ENCODE measurements at regions not wholly inside any gene's neighbourhood (a gene's known extent, or its start where the extent isn't known, plus 50 kb on each side); places are given as distances from the start of the nearest gene placed in this dataset.

DNA sequence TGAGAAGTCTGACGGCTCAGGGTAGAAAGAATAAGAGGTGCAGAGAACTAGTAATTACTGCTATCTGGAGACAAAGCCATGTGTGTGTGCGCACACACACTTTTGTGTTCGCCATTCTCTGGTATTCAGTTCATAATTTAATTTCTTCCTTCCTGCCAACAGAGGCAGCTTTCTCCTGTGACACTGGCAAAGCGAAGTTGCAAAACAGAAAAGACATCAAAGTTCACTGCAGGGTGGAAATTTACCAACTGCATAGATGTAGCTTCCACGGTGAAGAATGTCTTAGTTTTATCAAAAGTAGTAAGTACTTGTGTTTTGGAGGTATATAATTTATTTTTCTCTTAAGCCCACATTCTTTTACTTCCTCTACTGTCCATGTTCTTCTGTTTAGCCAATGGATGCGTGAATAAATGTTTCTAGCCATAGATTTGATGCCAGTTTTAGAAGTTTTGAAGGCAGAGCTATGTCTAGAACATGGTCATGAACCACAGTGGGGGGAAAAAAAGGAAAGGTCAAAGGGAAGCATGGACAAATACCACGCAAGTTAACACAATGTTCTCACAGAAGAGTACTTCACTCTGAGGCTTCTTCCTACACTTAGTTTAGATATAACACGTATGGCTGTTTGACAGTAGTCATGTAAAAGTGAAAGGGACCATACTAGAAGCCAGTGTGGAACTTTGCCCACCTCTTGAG lies 536.5 kb upstream of the GRIA1 start:
- H3K4me3 ChIP-seq: no peak overlapping the region
- no peak overlapping the region for H3K27ac ChIP-seq
- H3K9me3 ChIP-seq: no peaks in the 10 kb centered on the region
- H3K36me3 ChIP-seq: no peaks in the 10 kb centered on the region
- H3K27me3 ChIP-seq: no peaks in the 10 kb centered on the region
- no peaks in the 10 kb centered on the region for H3K4me1 ChIP-seq
- no peak for TF ChIP-seq POLR2A (IDR thresholded peaks at IDR 0.05)
- TF ChIP-seq, protein P1, sequence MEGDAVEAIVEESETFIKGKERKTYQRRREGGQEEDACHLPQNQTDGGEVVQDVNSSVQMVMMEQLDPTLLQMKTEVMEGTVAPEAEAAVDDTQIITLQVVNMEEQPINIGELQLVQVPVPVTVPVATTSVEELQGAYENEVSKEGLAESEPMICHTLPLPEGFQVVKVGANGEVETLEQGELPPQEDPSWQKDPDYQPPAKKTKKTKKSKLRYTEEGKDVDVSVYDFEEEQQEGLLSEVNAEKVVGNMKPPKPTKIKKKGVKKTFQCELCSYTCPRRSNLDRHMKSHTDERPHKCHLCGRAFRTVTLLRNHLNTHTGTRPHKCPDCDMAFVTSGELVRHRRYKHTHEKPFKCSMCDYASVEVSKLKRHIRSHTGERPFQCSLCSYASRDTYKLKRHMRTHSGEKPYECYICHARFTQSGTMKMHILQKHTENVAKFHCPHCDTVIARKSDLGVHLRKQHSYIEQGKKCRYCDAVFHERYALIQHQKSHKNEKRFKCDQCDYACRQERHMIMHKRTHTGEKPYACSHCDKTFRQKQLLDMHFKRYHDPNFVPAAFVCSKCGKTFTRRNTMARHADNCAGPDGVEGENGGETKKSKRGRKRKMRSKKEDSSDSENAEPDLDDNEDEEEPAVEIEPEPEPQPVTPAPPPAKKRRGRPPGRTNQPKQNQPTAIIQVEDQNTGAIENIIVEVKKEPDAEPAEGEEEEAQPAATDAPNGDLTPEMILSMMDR (IDR thresholded peaks at IDR 0.05): no peak
- no peak for DNase-seq

- no peak for TF ChIP-seq POLR2A (IDR thresholded peaks at IDR 0.05)
- TF ChIP-seq, protein P1 (IDR thresholded peaks at IDR 0.05): no peak
- H3K27ac ChIP-seq: no peak overlapping the region
- no peaks in the 10 kb centered on the region for H3K36me3 ChIP-seq
- DNase-seq: no peak
- no peak overlapping the region for H3K4me3 ChIP-seq
- H3K9me3 ChIP-seq: no peaks in the 10 kb centered on the region
- no peaks in the 10 kb centered on the region for H3K27me3 ChIP-seq
- H3K4me1 ChIP-seq: no peaks in the 10 kb centered on the region
Observed at GRCh38 chr5:152956943-152957613, 533.4 kb upstream of the GRIA1 start.

GRCh38 chr5:152978141-152978835 lies 512.2 kb upstream of the GRIA1 start:
- Histone ChIP-seq H3K27me3 (no peaks in the 10 kb centered on the region), H3K4me3 (no peak overlapping the region), H3K4me1 (no peaks in the 10 kb centered on the region), H3K36me3 (no peaks in the 10 kb centered on the region), H3K27ac (no peak overlapping the region), H3K9me3 (no peaks in the 10 kb centered on the region)
- no peak for DNase-seq
- no peak for TF ChIP-seq POLR2A (IDR thresholded peaks at IDR 0.05)
- TF ChIP-seq, protein P1 (IDR thresholded peaks at IDR 0.05): no peak

- Histone ChIP-seq H3K27me3 (no peaks in the 10 kb centered on the region), H3K36me3 (no peaks in the 10 kb centered on the region), H3K4me1 (no peaks in the 10 kb centered on the region), H3K27ac (no peak overlapping the region), H3K9me3 (no peaks in the 10 kb centered on the region), H3K4me3 (no peak overlapping the region)
- TF ChIP-seq POLR2A (IDR thresholded peaks at IDR 0.05): no peak
- TF ChIP-seq, protein P1 (IDR thresholded peaks at IDR 0.05): no peak
- no peak for DNase-seq
Observed at GRCh38 chr5:152987131-152987530, 503.3 kb upstream of the GRIA1 start.

DNA sequence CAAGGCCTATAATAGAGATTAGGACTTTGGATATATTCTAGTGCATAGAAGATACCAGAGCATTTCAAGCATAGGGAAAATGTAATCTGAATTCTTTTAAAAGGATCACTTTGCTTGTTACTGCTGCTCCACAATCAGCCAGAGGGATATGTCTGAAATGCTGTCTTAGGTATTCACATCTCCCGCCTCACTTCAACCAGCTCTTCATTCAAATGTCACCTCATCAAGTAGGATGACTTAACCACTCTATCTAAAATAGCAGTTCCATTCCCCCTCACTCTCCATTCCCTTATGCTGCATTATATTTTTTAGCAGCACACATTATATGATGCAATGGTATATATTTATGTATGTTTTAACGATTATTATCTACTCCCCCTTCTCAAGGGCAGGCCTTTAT lies 500.3 kb upstream of the GRIA1 start:
- H3K9me3 ChIP-seq: no peaks in the 10 kb centered on the region
- H3K4me1 ChIP-seq: no peaks in the 10 kb centered on the region
- no peak for TF ChIP-seq POLR2A (IDR thresholded peaks at IDR 0.05)
- TF ChIP-seq, protein P1 (IDR thresholded peaks at IDR 0.05): no peak
- no peak overlapping the region for H3K4me3 ChIP-seq
- no peaks in the 10 kb centered on the region for H3K27me3 ChIP-seq
- no peak overlapping the region for H3K27ac ChIP-seq
- no peak for DNase-seq
- no peaks in the 10 kb centered on the region for H3K36me3 ChIP-seq

Measured in Peyer's patch (tissue), 4 donors.